ENCODE measurements at regions not wholly inside any gene's neighbourhood (a gene's known extent, or its start where the extent isn't known, plus 50 kb on each side); places are given as distances from the start of the nearest gene placed in this dataset.

- no peak overlapping the region for H3K27ac Mint-ChIP-seq (ENCODE audit: low read depth)
- peaks cover 14% of the 10 kb centered on the region for H3K4me1 Mint-ChIP-seq
- no peaks in the 10 kb centered on the region for H3K9me3 Mint-ChIP-seq
- DNase-seq (ENCODE audit: low spot score in 2 of 2) (no peak), ATAC-seq (replicated peaks; ENCODE audit: extremely low read depth, poor library complexity, severe bottlenecking) (no peak)
- H3K36me3 Mint-ChIP-seq (ENCODE audit: insufficient read depth), result no peaks in the 10 kb centered on the region
- no peak overlapping the region for H3K4me3 Mint-ChIP-seq
- H3K27me3 Mint-ChIP-seq, result peaks cover 28% of the 10 kb centered on the region
Observed at GRCh38 chr2:180519276-180519675, 461.1 kb upstream of the UBE2E3 start.

GRCh38 chr2:180516232-180516631, 464.2 kb upstream of the UBE2E3 start:
- H3K36me3 Mint-ChIP-seq (ENCODE audit: insufficient read depth), result no peaks in the 10 kb centered on the region
- ATAC-seq (replicated peaks; ENCODE audit: extremely low read depth, poor library complexity, severe bottlenecking), result no peak

GRCh38 chr2:180513389-180513788, 467.0 kb upstream of the UBE2E3 start:
- ATAC-seq (replicated peaks; ENCODE audit: extremely low read depth, poor library complexity, severe bottlenecking) (no peak), DNase-seq (ENCODE audit: low spot score in 2 of 2) (no peak)
- H3K36me3 Mint-ChIP-seq (ENCODE audit: insufficient read depth), result peaks cover 2% of the 10 kb centered on the region
- H3K9me3 Mint-ChIP-seq, result no peaks in the 10 kb centered on the region
- H3K4me3 Mint-ChIP-seq, result no peak overlapping the region
- peaks cover 58% of the 10 kb centered on the region for H3K27me3 Mint-ChIP-seq
- peaks cover 14% of the 10 kb centered on the region for H3K4me1 Mint-ChIP-seq
- H3K27ac Mint-ChIP-seq (ENCODE audit: low read depth), result no peak overlapping the region

More at GRCh38 chr2:180516232-180516631, 464.2 kb upstream of the UBE2E3 start:
- peaks cover 45% of the 10 kb centered on the region for H3K27me3 Mint-ChIP-seq
- H3K27ac Mint-ChIP-seq (ENCODE audit: low read depth), result no peak overlapping the region
- H3K9me3 Mint-ChIP-seq, result no peaks in the 10 kb centered on the region
- no peak for DNase-seq (ENCODE audit: low spot score in 2 of 2)
- H3K4me3 Mint-ChIP-seq, result no peak overlapping the region
- H3K4me1 Mint-ChIP-seq, result peaks cover 14% of the 10 kb centered on the region

GRCh38 chr2:180508458-180508857, 471.9 kb upstream of the UBE2E3 start:
- H3K4me3 Mint-ChIP-seq, result no peak overlapping the region
- no peak for ATAC-seq (replicated peaks; ENCODE audit: extremely low read depth, poor library complexity, severe bottlenecking)
- DNase-seq (ENCODE audit: low spot score in 2 of 2), result no peak
- H3K9me3 Mint-ChIP-seq, result no peaks in the 10 kb centered on the region
- H3K27ac Mint-ChIP-seq (ENCODE audit: low read depth), result no peak overlapping the region
- H3K36me3 Mint-ChIP-seq (ENCODE audit: insufficient read depth), result peaks cover 2% of the 10 kb centered on the region
- peaks cover 39% of the 10 kb centered on the region for H3K27me3 Mint-ChIP-seq
- H3K4me1 Mint-ChIP-seq, result no peaks in the 10 kb centered on the region

GRCh38 chr2:180507028-180507427, 473.4 kb upstream of the UBE2E3 start:
- no peaks in the 10 kb centered on the region for H3K9me3 Mint-ChIP-seq
- DNase-seq (ENCODE audit: low spot score in 2 of 2) (no peak), ATAC-seq (replicated peaks; ENCODE audit: extremely low read depth, poor library complexity, severe bottlenecking) (no peak)
- no peak overlapping the region for H3K4me3 Mint-ChIP-seq
- no peaks in the 10 kb centered on the region for H3K4me1 Mint-ChIP-seq
- no peak overlapping the region for H3K27ac Mint-ChIP-seq (ENCODE audit: low read depth)
- H3K36me3 Mint-ChIP-seq (ENCODE audit: insufficient read depth), result peaks cover 2% of the 10 kb centered on the region
- H3K27me3 Mint-ChIP-seq, result peaks cover 29% of the 10 kb centered on the region

- Mint-ChIP-seq H3K4me1 (no peaks in the 10 kb centered on the region), H3K36me3 (ENCODE audit: insufficient read depth) (peaks cover 2% of the 10 kb centered on the region), H3K9me3 (no peaks in the 10 kb centered on the region), H3K4me3 (no peak overlapping the region), H3K27ac (ENCODE audit: low read depth) (no peak overlapping the region), H3K27me3 (peaks cover 22% of the 10 kb centered on the region)
- DNase-seq (ENCODE audit: low spot score in 2 of 2) (no peak), ATAC-seq (replicated peaks; ENCODE audit: extremely low read depth, poor library complexity, severe bottlenecking) (no peak)
Observed at GRCh38 chr2:180505203-180505602, 475.2 kb upstream of the UBE2E3 start.

- no peak overlapping the region for H3K27ac Mint-ChIP-seq (ENCODE audit: low read depth)
- H3K4me1 Mint-ChIP-seq, result no peaks in the 10 kb centered on the region
- ATAC-seq (replicated peaks; ENCODE audit: extremely low read depth, poor library complexity, severe bottlenecking) (no peak), DNase-seq (ENCODE audit: low spot score in 2 of 2) (no peak)
- peaks cover 2% of the 10 kb centered on the region for H3K36me3 Mint-ChIP-seq (ENCODE audit: insufficient read depth)
- H3K9me3 Mint-ChIP-seq, result peaks cover 6% of the 10 kb centered on the region
- peaks cover 29% of the 10 kb centered on the region for H3K27me3 Mint-ChIP-seq
- no peak overlapping the region for H3K4me3 Mint-ChIP-seq
Observed at GRCh38 chr2:180497621-180498152, 482.7 kb upstream of the UBE2E3 start.

- peaks cover 29% of the 10 kb centered on the region for H3K27me3 Mint-ChIP-seq
- peaks cover 4% of the 10 kb centered on the region for H3K36me3 Mint-ChIP-seq (ENCODE audit: insufficient read depth)
- H3K4me3 Mint-ChIP-seq, result no peak overlapping the region
- no peak for ATAC-seq (replicated peaks; ENCODE audit: extremely low read depth, poor library complexity, severe bottlenecking)
- no peaks in the 10 kb centered on the region for H3K4me1 Mint-ChIP-seq
- DNase-seq (ENCODE audit: low spot score in 2 of 2), result no peak
- H3K9me3 Mint-ChIP-seq, result peaks cover 6% of the 10 kb centered on the region
- no peak overlapping the region for H3K27ac Mint-ChIP-seq (ENCODE audit: low read depth)
Observed at GRCh38 chr2:180495606-180496005, 484.8 kb upstream of the UBE2E3 start.

GRCh38 chr2:180494286-180494685, 486.1 kb upstream of the UBE2E3 start:
- H3K27ac Mint-ChIP-seq (ENCODE audit: low read depth), result no peak overlapping the region
- DNase-seq (ENCODE audit: low spot score in 2 of 2) (no peak), ATAC-seq (replicated peaks; ENCODE audit: extremely low read depth, poor library complexity, severe bottlenecking) (no peak)
- peaks cover 29% of the 10 kb centered on the region for H3K27me3 Mint-ChIP-seq
- H3K9me3 Mint-ChIP-seq, result peaks cover 6% of the 10 kb centered on the region
- H3K4me1 Mint-ChIP-seq, result no peaks in the 10 kb centered on the region
- H3K36me3 Mint-ChIP-seq (ENCODE audit: insufficient read depth), result peaks cover 4% of the 10 kb centered on the region
- H3K4me3 Mint-ChIP-seq, result no peak overlapping the region

- ATAC-seq (replicated peaks; ENCODE audit: extremely low read depth, poor library complexity, severe bottlenecking) (no peak), DNase-seq (ENCODE audit: low spot score in 2 of 2) (no peak)
- no peaks in the 10 kb centered on the region for H3K27me3 Mint-ChIP-seq
- H3K36me3 Mint-ChIP-seq (ENCODE audit: insufficient read depth), result no peaks in the 10 kb centered on the region
- H3K4me3 Mint-ChIP-seq, result no peak overlapping the region
- no peak overlapping the region for H3K27ac Mint-ChIP-seq (ENCODE audit: low read depth)
- no peaks in the 10 kb centered on the region for H3K9me3 Mint-ChIP-seq
- no peaks in the 10 kb centered on the region for H3K4me1 Mint-ChIP-seq
Observed at GRCh38 chr2:180482696-180483095, 475.6 kb upstream of the CWC22 start.

GRCh38 chr2:180481998-180482397, 474.9 kb upstream of the CWC22 start:
- DNase-seq (ENCODE audit: low spot score in 2 of 2), result no peak
- no peak for ATAC-seq (replicated peaks; ENCODE audit: extremely low read depth, poor library complexity, severe bottlenecking)
- H3K9me3 Mint-ChIP-seq, result no peaks in the 10 kb centered on the region
- no peak overlapping the region for H3K4me3 Mint-ChIP-seq
- H3K27me3 Mint-ChIP-seq, result no peaks in the 10 kb centered on the region
- H3K36me3 Mint-ChIP-seq (ENCODE audit: insufficient read depth), result no peaks in the 10 kb centered on the region
- no peaks in the 10 kb centered on the region for H3K4me1 Mint-ChIP-seq
- no peak overlapping the region for H3K27ac Mint-ChIP-seq (ENCODE audit: low read depth)

- no peaks in the 10 kb centered on the region for H3K4me1 Mint-ChIP-seq
Observed at GRCh38 chr2:180478883-180479282, 471.8 kb upstream of the CWC22 start.

GRCh38 chr2:180474716-180475115, 467.6 kb upstream of the CWC22 start:
- no peak overlapping the region for H3K4me3 Mint-ChIP-seq
- DNase-seq (ENCODE audit: low spot score in 2 of 2) (no peak), ATAC-seq (replicated peaks; ENCODE audit: extremely low read depth, poor library complexity, severe bottlenecking) (no peak)
- H3K4me1 Mint-ChIP-seq, result no peaks in the 10 kb centered on the region
- H3K27me3 Mint-ChIP-seq, result no peaks in the 10 kb centered on the region
- no peak overlapping the region for H3K27ac Mint-ChIP-seq (ENCODE audit: low read depth)
- no peaks in the 10 kb centered on the region for H3K9me3 Mint-ChIP-seq
- no peaks in the 10 kb centered on the region for H3K36me3 Mint-ChIP-seq (ENCODE audit: insufficient read depth)

More at GRCh38 chr2:180478883-180479282, 471.8 kb upstream of the CWC22 start:
- no peak for ATAC-seq (replicated peaks; ENCODE audit: extremely low read depth, poor library complexity, severe bottlenecking)
- DNase-seq (ENCODE audit: low spot score in 2 of 2), result no peak
- H3K9me3 Mint-ChIP-seq, result no peaks in the 10 kb centered on the region
- no peaks in the 10 kb centered on the region for H3K36me3 Mint-ChIP-seq (ENCODE audit: insufficient read depth)
- H3K27ac Mint-ChIP-seq (ENCODE audit: low read depth), result no peak overlapping the region
- no peaks in the 10 kb centered on the region for H3K27me3 Mint-ChIP-seq
- H3K4me3 Mint-ChIP-seq, result no peak overlapping the region

GRCh38 chr2:180473456-180473855, 466.4 kb upstream of the CWC22 start:
- Mint-ChIP-seq H3K4me3 (no peak overlapping the region), H3K27ac (ENCODE audit: low read depth) (no peak overlapping the region), H3K4me1 (no peaks in the 10 kb centered on the region), H3K27me3 (no peaks in the 10 kb centered on the region), H3K36me3 (ENCODE audit: insufficient read depth) (no peaks in the 10 kb centered on the region), H3K9me3 (no peaks in the 10 kb centered on the region)
- DNase-seq (ENCODE audit: low spot score in 2 of 2) (no peak), ATAC-seq (replicated peaks; ENCODE audit: extremely low read depth, poor library complexity, severe bottlenecking) (no peak)

Data from central memory CD8-positive, alpha-beta T cell (primary cell).